ENCODE measurements at regions not wholly inside any gene's neighbourhood (a gene's known extent, or its start where the extent isn't known, plus 50 kb on each side); places are given as distances from the start of the nearest gene placed in this dataset.
"Not testable (repeated sequence)": the region's sequence is repeated elsewhere in the genome, so short reads cannot be mapped to it uniquely, and the experiment has no call there.

DNA sequence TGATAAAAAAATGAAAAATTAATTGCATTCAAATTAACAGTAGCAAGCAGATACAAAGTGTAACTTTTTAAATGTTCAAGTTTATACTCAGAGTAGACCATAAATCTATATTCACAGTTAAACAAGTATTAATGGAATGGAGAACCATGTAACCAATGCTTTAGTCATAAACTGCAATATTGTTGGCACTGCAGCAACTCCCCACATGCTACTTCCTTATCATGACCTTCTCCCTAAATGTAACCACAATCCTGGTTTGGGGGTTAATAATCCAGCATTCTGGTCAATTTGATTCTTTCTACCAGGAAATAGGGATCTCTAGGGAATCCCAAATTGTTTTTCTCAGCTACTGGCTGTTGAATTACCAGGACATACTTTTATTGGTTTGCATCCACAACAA lies 223.9 kb upstream of the DCAF8L1 start:
- no peak for DNase-seq (ENCODE audit: low read depth)

DNA sequence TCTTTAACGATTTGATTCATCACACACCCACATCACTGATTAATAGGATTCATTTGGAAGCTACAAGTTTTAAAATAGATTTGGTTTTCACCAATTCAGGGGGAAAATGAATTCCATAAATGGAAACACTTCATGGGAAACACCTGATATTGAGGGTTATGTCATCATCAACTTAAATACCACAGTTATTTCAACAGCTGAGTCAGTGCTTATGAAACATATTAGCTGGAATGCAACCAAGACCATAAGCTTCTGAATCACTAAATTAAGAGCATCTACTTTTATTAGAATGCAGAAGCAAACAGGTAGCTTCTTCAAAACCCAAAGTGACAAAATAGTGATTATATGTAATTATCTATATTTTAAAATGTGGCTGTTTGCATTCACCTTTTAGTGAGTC lies 207.8 kb upstream of the DCAF8L1 start:
- DNase-seq (ENCODE audit: low read depth), result peak; percentile 0

DNA sequence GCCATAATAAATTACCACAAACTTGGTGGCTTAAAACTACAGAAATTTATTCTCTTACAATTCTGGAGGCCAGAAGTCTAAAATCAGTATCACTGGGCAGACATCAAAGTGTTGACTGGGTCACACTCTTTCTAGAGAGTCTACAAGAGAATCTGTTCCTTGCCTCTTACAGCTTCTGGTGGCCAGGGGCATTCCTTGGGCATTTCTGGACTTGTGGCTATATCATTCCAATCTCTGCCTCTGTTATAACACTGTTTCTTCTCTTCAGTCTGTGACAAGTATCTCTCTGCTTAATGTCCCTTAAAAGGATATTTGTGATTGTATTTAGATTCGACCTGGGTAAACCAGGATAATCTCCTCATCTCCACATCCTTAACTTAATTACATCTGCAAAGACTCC lies 207.3 kb upstream of the DCAF8L1 start:
- DNase-seq (ENCODE audit: low read depth), result peak; percentile 0

- no peak for DNase-seq (ENCODE audit: low read depth)
Measured at GRCh38 chrX:28180096-28180495, 198.8 kb upstream of the DCAF8L1 start.

GRCh38 chrX:28178206-28178605 lies 197.0 kb upstream of the DCAF8L1 start:
- DNase-seq (ENCODE audit: low read depth), result no peak

DNA sequence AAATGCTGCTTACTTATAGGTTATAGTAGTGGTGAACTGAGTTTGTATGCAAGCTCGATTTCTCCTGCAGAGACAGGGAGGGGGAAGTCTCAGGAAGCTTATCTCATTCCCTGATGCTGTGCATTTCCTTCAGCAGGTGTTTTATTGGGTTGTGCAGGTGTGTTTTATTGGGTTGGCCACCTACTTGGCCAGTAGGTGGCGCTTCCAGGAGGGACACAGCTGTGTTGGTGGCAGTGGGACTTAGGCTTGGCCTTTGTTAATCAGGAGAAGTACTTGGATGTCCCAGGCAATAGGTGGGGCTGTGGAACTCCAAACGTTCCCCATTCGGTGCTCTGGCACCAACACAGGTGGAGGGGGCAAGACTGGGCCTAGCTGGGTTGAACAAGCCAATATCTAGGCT lies 196.0 kb upstream of the DCAF8L1 start:
- no peak for DNase-seq (ENCODE audit: low read depth)

GRCh38 chrX:28170713-28171112 lies 189.5 kb upstream of the DCAF8L1 start:
- no peak for DNase-seq (ENCODE audit: low read depth)

- no peak for DNase-seq (ENCODE audit: low read depth)
Measured at GRCh38 chrX:28158019-28158777, 176.9 kb upstream of the DCAF8L1 start.

DNA sequence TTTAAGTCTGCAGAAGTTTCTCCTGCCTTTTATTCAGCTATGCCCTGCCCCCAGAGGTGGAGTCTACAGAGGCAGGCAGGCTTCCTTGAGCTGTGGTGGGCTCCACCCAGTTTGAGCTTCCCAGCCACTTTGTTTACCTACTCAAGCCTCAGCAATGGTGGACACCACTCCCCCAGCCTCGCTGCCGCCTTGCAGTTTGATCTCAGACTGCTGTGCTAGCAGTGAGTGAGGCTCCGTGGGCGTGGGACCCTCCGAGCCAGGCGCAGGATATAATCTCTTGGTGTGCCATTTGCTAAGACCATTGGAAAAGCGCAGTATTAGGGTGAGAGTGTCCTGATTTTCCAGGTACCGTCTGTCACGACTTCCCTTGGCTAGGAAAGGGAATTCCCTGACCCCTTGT lies 171.0 kb upstream of the DCAF8L1 start:
- not testable (repeated sequence) for DNase-seq (ENCODE audit: low read depth)

DNA sequence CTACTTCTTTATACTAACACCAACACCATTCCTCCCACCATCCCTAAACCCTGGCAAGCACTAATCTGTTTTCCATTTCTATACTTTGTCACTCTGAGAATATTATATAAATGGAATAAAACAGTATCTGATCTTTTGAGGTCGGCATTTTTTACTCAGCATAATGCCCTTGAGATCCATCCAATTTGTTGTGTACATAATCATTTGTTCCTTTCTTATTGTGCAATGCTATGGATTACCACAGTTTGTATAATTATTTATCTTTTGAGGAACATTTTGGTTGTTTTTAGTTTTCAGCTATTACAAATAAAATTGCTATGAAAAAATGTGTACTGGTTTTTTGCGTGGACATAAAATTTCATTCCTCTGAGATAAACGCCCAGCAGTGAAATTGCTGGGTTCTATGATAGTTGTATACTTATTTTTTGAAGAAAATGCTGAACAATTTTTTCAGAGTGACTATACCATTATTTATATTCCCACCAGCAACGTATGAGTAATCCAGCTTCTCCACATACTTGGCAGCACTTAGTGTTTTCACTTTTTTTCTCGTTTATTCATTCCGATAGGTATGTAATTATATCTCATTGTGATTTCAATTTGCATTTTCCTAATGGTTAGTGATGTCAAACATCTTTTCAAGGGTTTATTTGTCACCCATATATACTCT lies 154.3 kb upstream of the DCAF8L1 start:
- no peak for DNase-seq (ENCODE audit: low read depth)

DNA sequence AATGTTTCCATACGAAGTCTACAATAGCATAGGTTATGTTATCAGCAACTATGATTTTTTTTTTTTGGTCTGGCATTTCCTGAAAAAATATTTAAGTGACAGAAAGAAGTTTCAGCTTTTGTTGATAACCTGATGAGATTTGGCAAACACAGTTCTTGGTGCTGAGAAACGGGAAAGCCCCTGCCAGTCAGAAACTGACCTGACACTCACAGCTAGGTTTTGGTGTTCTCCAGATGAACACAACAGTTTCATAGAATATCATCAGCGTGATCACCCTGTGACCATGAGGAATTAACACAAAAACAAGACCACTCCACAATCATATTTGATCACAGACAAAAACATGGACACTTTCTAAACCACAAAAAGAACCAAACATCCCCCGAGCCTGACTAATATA lies 152.5 kb upstream of the DCAF8L1 start:
- DNase-seq (ENCODE audit: low read depth), result no peak

GRCh38 chrX:28127662-28128061 lies 146.4 kb upstream of the DCAF8L1 start:
- no peak for DNase-seq (ENCODE audit: low read depth)

DNA sequence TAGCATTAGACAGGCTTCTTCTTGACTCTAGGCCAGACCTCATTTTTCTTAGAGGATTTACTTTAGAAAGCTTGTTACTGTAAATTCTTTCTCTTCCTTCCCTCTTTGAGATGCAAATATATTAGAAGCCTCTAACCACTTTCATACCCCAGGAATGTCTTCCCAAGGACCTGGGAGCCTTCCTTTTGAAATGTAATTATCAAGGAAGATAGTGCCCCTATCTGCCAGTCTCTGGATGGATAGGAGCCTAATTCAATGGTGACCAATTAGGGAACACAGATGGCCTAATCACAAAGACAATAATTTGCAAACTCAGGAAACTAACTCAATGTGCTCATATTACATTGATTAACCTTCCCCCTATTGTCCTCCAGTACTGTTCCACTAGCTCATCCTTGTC lies 145.6 kb upstream of the DCAF8L1 start:
- no peak for DNase-seq (ENCODE audit: low read depth)

- no peak for DNase-seq (ENCODE audit: low read depth)
Measured at GRCh38 chrX:28124416-28124815, 143.2 kb upstream of the DCAF8L1 start.

GRCh38 chrX:28120580-28121245 lies 139.5 kb upstream of the DCAF8L1 start:
- DNase-seq (ENCODE audit: low read depth), result not testable (repeated sequence)

- no peak for DNase-seq (ENCODE audit: low read depth)
Measured at GRCh38 chrX:28120072-28120471, 138.8 kb upstream of the DCAF8L1 start.

DNA sequence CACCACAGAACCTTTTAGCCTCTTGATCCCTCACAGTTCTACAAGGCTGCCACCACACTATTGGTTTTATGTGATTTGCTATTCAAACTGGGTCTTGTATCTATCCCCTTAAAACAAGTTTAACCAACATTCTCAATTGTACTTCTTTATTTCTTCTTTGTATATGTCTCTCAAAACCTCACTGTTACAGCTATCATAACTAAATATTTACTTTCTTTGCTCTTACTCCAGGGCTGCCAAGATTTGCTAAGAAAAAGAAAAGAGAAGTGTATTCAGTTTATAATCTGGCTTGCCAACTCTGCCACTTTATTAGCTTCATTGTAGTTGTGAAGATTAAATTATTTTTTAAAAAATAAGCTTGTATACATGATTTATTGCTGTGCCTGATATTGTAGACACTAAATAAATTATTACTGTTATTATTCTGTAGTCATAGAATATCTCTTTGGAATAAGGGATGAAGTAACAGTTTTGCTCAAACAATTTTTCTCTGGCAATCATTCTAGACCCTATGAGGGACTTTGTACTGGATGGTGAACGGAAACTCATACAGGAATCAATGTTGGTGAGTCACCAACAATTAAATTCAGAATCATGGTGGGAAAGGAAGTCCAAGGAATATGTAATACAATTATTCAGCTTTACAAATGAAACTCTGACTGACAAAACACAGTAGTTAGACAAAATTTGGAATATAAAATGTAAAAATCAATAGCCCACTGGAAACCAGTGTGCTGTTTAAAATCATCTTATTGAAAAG lies 127.1 kb upstream of the DCAF8L1 start:
- DNase-seq (ENCODE audit: low read depth), result no peak

DNA sequence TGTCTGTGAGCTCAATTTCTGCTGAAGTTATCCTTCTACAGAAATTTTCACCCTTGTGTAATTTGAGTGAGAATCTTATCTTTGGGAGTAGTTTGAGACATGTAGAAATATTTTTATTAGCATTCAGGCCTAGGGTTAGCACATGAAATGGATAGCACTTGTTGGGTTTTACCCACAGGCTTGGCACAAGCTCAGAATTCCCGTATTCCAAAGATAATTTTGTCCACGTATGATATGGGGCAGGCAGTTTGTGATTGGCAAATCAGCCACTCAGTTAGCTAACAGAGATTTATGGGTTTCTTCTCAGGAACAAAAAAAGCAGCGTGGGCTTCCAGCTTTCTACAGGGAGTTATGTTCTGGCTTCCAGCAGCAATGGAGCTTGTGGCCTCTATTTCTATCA lies 117.9 kb upstream of the DCAF8L1 start:
- no peak for DNase-seq (ENCODE audit: low read depth)

- DNase-seq (ENCODE audit: low read depth), result no peak
Measured at GRCh38 chrX:28085653-28086052, 104.4 kb upstream of the DCAF8L1 start.

DNA sequence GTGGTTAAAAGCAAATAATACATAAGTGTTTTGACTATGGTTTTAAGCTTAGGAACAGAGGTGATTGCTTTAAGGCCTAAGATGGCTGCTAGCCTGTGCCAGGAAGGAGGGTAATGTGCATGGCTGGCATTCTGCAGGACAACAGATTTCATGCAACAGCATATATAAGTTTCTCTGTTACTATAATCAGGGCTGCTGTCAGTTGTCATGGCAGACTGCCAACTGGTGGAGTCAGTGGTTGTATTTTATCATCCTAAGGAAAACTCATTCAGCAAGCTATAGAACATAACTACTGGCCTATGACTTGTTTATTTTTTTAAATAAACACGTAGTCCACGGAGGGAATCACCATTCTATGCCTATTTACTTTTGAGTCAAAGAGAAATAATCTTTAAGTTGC lies 77.7 kb upstream of the DCAF8L1 start:
- DNase-seq (ENCODE audit: low read depth), result no peak

DNA sequence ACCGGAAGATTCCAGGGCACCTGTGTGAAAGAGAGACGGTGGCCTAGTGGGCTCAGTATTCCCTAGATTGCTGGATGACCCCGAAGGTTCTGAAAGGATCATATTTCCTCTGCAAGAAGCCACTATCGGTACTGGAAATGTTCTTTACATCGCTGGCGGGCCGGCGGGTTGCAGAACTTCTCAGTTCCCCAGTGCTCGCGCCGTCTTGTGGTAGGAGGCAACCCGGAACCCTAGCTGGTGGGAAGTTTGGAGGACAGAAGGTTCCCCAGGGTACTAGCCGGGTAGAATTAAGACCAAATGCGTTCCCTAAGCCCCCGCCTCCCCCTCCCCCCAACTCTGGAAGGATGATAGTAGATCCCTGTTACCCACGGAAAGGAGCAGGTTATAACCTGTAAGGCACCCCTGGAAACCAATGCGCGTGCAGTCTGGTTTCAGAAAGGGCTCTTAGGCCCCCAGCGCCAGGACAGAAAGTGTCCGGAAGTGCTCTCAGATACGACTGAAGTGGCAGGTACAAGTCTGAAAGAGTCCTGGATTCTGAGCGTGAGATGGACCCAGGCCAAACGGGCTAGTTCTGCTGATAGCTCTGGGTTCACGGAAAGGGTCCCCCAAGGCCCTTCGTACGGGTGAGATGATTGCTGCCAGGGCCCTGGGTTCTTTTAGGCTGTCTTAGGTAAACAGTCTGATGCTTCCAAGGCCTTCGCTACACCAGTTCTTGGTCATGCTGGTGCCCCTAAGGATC lies 61.7 kb upstream of the DCAF8L1 start:
- DNase-seq (ENCODE audit: low read depth), result no peak

Measured in myocyte (in vitro differentiated cells).